ENCODE measurements at regions not wholly inside any gene's neighbourhood (a gene's known extent, or its start where the extent isn't known, plus 50 kb on each side); places are given as distances from the start of the nearest gene placed in this dataset.

- POLR2A ChIA-PET = no interaction called here
- H3K4me3 ChIP-seq (ENCODE audit: low read depth, low read length) = no peak overlapping the region
- DNase-seq (ENCODE audit: low read depth, low spot score) = no peak
- CTCF ChIA-PET = interaction anchor here (2.0 kb wide), 1 partner anchor 14 kb away, joined by 6 read pairs; no protein-coding TSS in a partner anchor
- TF ChIP-seq CTCF (IDR thresholded peaks at IDR 0.05; ENCODE audit: insufficient read depth, low read length, missing control alignments) = no peak
These were observed 57.8 kb downstream of the PABIR2 start for GRCh38 chrX:134738986-134739740.

- POLR2A ChIA-PET = no interaction called here
These were observed 58.6 kb downstream of the PABIR2 start for GRCh38 chrX:134738445-134738844.

GRCh38 chrX:134737721-134738369 is 59.2 kb downstream of the PABIR2 start:
- no peak for DNase-seq (ENCODE audit: low read depth, low spot score)
- no peak for TF ChIP-seq CTCF (IDR thresholded peaks at IDR 0.05; ENCODE audit: insufficient read depth, low read length, missing control alignments)
- ChIA-PET CTCF (interaction anchor here (0.9 to 1.5 kb wide), 4 partner anchors 10 to 133 kb away, joined by 3 to 4 read pairs (median 3); no protein-coding TSS in a partner anchor), POLR2A (no interaction called here)
- H3K4me3 ChIP-seq (ENCODE audit: low read depth, low read length) = no peak overlapping the region

More at GRCh38 chrX:134738445-134738844, 58.6 kb downstream of the PABIR2 start:
- no peak for TF ChIP-seq CTCF (IDR thresholded peaks at IDR 0.05; ENCODE audit: insufficient read depth, low read length, missing control alignments)
- CTCF ChIA-PET = interaction anchor here (1.3 to 1.5 kb wide), 2 partner anchors 12 to 134 kb away, joined by 3 read pairs; no protein-coding TSS in a partner anchor
- no peak overlapping the region for H3K4me3 ChIP-seq (ENCODE audit: low read depth, low read length)
- DNase-seq (ENCODE audit: low read depth, low spot score) = no peak

- ChIA-PET POLR2A (no interaction called here), CTCF (interaction anchor here (0.9 to 1.5 kb wide), 4 partner anchors 9 to 132 kb away, joined by 3 to 4 read pairs (median 3); no protein-coding TSS in a partner anchor)
- no peak for TF ChIP-seq CTCF (IDR thresholded peaks at IDR 0.05; ENCODE audit: insufficient read depth, low read length, missing control alignments)
- no peak for DNase-seq (ENCODE audit: low read depth, low spot score)
- no peak overlapping the region for H3K4me3 ChIP-seq (ENCODE audit: low read depth, low read length)
These were observed 59.9 kb downstream of the PABIR2 start for GRCh38 chrX:134737061-134737460.

GRCh38 chrX:134736356-134736755 is 60.6 kb downstream of the PABIR2 start:
- DNase-seq (ENCODE audit: low read depth, low spot score) = no peak
- no peak overlapping the region for H3K4me3 ChIP-seq (ENCODE audit: low read depth, low read length)
- TF ChIP-seq CTCF (IDR thresholded peaks at IDR 0.05; ENCODE audit: insufficient read depth, low read length, missing control alignments) = no peak
- ChIA-PET CTCF (interaction anchor here (1.4 kb wide), 1 partner anchor 17 kb away, joined by 3 read pairs; no protein-coding TSS in a partner anchor), POLR2A (no interaction called here)

- H3K4me3 ChIP-seq (ENCODE audit: low read depth, low read length) = no peak overlapping the region
- no peak for DNase-seq (ENCODE audit: low read depth, low spot score)
- no peak for TF ChIP-seq CTCF (IDR thresholded peaks at IDR 0.05; ENCODE audit: insufficient read depth, low read length, missing control alignments)
- CTCF ChIA-PET = no interaction called here
- POLR2A ChIA-PET = no interaction called here
These were observed 62.0 kb downstream of the PABIR2 start for GRCh38 chrX:134735015-134735414.

Data from AG04449 (cell line).